ENCODE measurements at regions not wholly inside any gene's neighbourhood (a gene's known extent, or its start where the extent isn't known, plus 50 kb on each side); places are given as distances from the start of the nearest gene placed in this dataset.

- no peaks in the 10 kb centered on the region for H3K4me1 ChIP-seq (replicated peaks; ENCODE audit: insufficient read depth)
- H3K79me2 ChIP-seq (ENCODE audit: low read depth), result no peaks in the 10 kb centered on the region
- intact Hi-C loops (cut with micrococcal nuclease; ENCODE audit: unreplicated experiment), result no loop called here
- no peak overlapping the region for H3K27ac ChIP-seq
- H3K27me3 ChIP-seq (ENCODE audit: insufficient read depth, low read depth), result 0 out of 2 replicates have a peak, but pooled peaks cover 5% of the 10 kb centered on the region
- ChIA-PET POLR2A (ENCODE audit: unreplicated experiment) (no interaction called here), CTCF (no interaction called here)
- H3K36me3 ChIP-seq (ENCODE audit: low read depth), result no peaks in the 10 kb centered on the region
- TF ChIP-seq EZH2 (IDR thresholded peaks at IDR 0.05; ENCODE audit: low read depth), result no peak
- TF ChIP-seq CTCF (conservative IDR thresholded peaks at IDR 0.05), result no peak
- H3K9me3 ChIP-seq (ENCODE audit: insufficient read depth, low read depth), result no peaks in the 10 kb centered on the region
- H3K4me2 ChIP-seq, result no peak overlapping the region
- no TSS peak for BruUV-seq (replicated peaks)
- H3K4me3 ChIP-seq, result no peak overlapping the region
- H2AFZ ChIP-seq, result no peak overlapping the region
- no peaks in the 10 kb centered on the region for H3F3A ChIP-seq (ENCODE audit: insufficient read depth, low read depth)
- no peak for DNase-seq
- H4K20me1 ChIP-seq (ENCODE audit: insufficient read depth), result no peaks in the 10 kb centered on the region
- H3K9me2 ChIP-seq (ENCODE audit: insufficient read depth), result no peaks in the 10 kb centered on the region
These were observed 197.9 kb upstream of the TNP1 start for GRCh38 chr2:217057773-217058172.

- POLR2A ChIA-PET (ENCODE audit: unreplicated experiment), result no interaction called here
- TF ChIP-seq EZH2 (IDR thresholded peaks at IDR 0.05; ENCODE audit: low read depth), result no peak
- TF ChIP-seq CTCF (conservative IDR thresholded peaks at IDR 0.05), result no peak
- no TSS peak for BruUV-seq (replicated peaks)
These were observed 195.8 kb upstream of the TNP1 start for GRCh38 chr2:217055624-217056023.

GRCh38 chr2:217054791-217055190 lies 194.9 kb upstream of the TNP1 start:
- Histone ChIP-seq H3K4me2 (no peak overlapping the region), H4K20me1 (ENCODE audit: insufficient read depth) (no peaks in the 10 kb centered on the region), H2AFZ (no peak overlapping the region), H3K36me3 (ENCODE audit: low read depth) (no peaks in the 10 kb centered on the region), H3K79me2 (ENCODE audit: low read depth) (no peaks in the 10 kb centered on the region), H3K4me3 (no peak overlapping the region), H3K9me3 (ENCODE audit: insufficient read depth, low read depth) (no peaks in the 10 kb centered on the region), H3K4me1 (replicated peaks; ENCODE audit: insufficient read depth) (no peaks in the 10 kb centered on the region), H3F3A (ENCODE audit: insufficient read depth, low read depth) (no peaks in the 10 kb centered on the region), H3K27me3 (ENCODE audit: insufficient read depth, low read depth) (0 out of 2 replicates have a peak, but pooled peaks cover 5% of the 10 kb centered on the region), H3K27ac (no peak overlapping the region), H3K9me2 (ENCODE audit: insufficient read depth) (no peaks in the 10 kb centered on the region)
- TF ChIP-seq CTCF (conservative IDR thresholded peaks at IDR 0.05) (no peak), EZH2 (IDR thresholded peaks at IDR 0.05; ENCODE audit: low read depth) (no peak)
- BruUV-seq (replicated peaks), result no TSS peak
- DNase-seq, result no peak
- intact Hi-C loops (cut with micrococcal nuclease; ENCODE audit: unreplicated experiment), result no loop called here
- CTCF ChIA-PET, result no interaction called here
- POLR2A ChIA-PET (ENCODE audit: unreplicated experiment), result no interaction called here

More at GRCh38 chr2:217055624-217056023, 195.8 kb upstream of the TNP1 start:
- H3K9me2 ChIP-seq (ENCODE audit: insufficient read depth), result no peaks in the 10 kb centered on the region
- H3K27ac ChIP-seq, result no peak overlapping the region
- CTCF ChIA-PET, result no interaction called here
- no peaks in the 10 kb centered on the region for H3K4me1 ChIP-seq (replicated peaks; ENCODE audit: insufficient read depth)
- H3K27me3 ChIP-seq (ENCODE audit: insufficient read depth, low read depth), result 0 out of 2 replicates have a peak, but pooled peaks cover 5% of the 10 kb centered on the region
- intact Hi-C loops (cut with micrococcal nuclease; ENCODE audit: unreplicated experiment), result no loop called here
- DNase-seq, result no peak
- H4K20me1 ChIP-seq (ENCODE audit: insufficient read depth), result no peaks in the 10 kb centered on the region
- H3K36me3 ChIP-seq (ENCODE audit: low read depth), result no peaks in the 10 kb centered on the region
- H3F3A ChIP-seq (ENCODE audit: insufficient read depth, low read depth), result no peaks in the 10 kb centered on the region
- no peak overlapping the region for H3K4me3 ChIP-seq
- no peak overlapping the region for H2AFZ ChIP-seq
- no peaks in the 10 kb centered on the region for H3K9me3 ChIP-seq (ENCODE audit: insufficient read depth, low read depth)
- H3K4me2 ChIP-seq, result no peak overlapping the region
- no peaks in the 10 kb centered on the region for H3K79me2 ChIP-seq (ENCODE audit: low read depth)

Data from PC-9 (cell line).